NT2/D1 (cell line): ENCODE measurements at regions not wholly inside any gene's neighbourhood (a gene's known extent, or its start where the extent isn't known, plus 50 kb on each side); places are given as distances from the start of the nearest gene placed in this dataset.

Source experiments
- SUZ12 ChIP-seq: IDR thresholded peaks from 2 replicates; pipeline ENCODE4 v1.6.1; 2011; ENCODE audit not compliant: insufficient read length, insufficient read depth; ENCODE audit errors: extremely low read depth
- YY1 ChIP-seq: IDR thresholded peaks from 2 replicates; pipeline ENCODE4 v1.6.1; 2011; ENCODE audit not compliant: insufficient read length, insufficient read depth
- ZNF274 ChIP-seq: IDR thresholded peaks from 2 replicates; pipeline ENCODE4 v1.6.1; 2011; ENCODE audit warnings: mild to moderate bottlenecking, low read depth, low read length

DNA sequence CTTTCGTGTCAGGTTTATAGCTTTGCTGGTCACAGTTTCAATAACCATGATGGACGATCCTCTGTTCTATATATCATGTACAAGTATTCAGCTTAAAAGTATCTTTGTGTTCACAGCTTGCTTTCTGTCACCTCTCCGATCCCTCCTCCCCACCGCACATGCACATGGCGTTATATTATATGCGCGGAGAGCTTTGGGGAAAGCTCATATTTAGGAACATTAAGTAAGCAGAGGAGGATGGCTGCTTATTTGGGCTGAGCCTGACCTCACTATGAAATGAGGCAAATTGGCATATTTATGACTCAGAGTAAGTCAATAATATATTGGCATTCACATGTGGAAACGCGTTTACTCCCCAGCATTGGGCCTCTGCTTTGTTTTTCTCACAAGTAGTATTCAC lies 360.5 kb downstream of the HLX start:
- TF ChIP-seq YY1: no peak
- TF ChIP-seq ZNF274: no peak
- TF ChIP-seq SUZ12: no peak
